HG02943 (cell line): ENCODE measurements at regions not wholly inside any gene's neighbourhood (a gene's known extent, or its start where the extent isn't known, plus 50 kb on each side); places are given as distances from the start of the nearest gene placed in this dataset.
"Not testable (repeated sequence)": the region's sequence is repeated elsewhere in the genome, so short reads cannot be mapped to it uniquely, and the experiment has no call there.

Source experiments
- ATAC-seq: cut with Tn5 transposase; IDR thresholded peaks from one replicate; pipeline ENCODE4 v1.9.1; 2021; ENCODE audit warnings: mild to moderate bottlenecking, low read depth, moderate library complexity; ENCODE audit not compliant: unreplicated experiment

GRCh38 chr17:77288115-77288619 lies 147.4 kb downstream of the SEC14L1 start:
- ATAC-seq = no peak

GRCh38 chr17:77290759-77291558 lies 150.2 kb downstream of the SEC14L1 start:
- not testable (repeated sequence) for ATAC-seq

- ATAC-seq = no peak
Measured at GRCh38 chr17:77291591-77292386, 151.0 kb downstream of the SEC14L1 start.

GRCh38 chr17:77294761-77295160 lies 154.0 kb downstream of the SEC14L1 start:
- ATAC-seq = no peak

- ATAC-seq = no peak
Measured at GRCh38 chr17:77295241-77295853, 154.6 kb downstream of the SEC14L1 start.

GRCh38 chr17:77296769-77297409 lies 156.1 kb downstream of the SEC14L1 start:
- no peak for ATAC-seq

- no peak for ATAC-seq
Measured at GRCh38 chr17:77297693-77298666, 157.2 kb downstream of the SEC14L1 start.

- no peak for ATAC-seq
Measured at GRCh38 chr17:77298811-77299210, 158.0 kb downstream of the SEC14L1 start.

- ATAC-seq = no peak
Measured at GRCh38 chr17:77299256-77300015, 158.7 kb downstream of the SEC14L1 start.

- ATAC-seq = no peak
Measured at GRCh38 chr17:77300016-77300686, 159.4 kb downstream of the SEC14L1 start.

- no peak for ATAC-seq
Measured at GRCh38 chr17:77301694-77302266, 161.0 kb downstream of the SEC14L1 start.

GRCh38 chr17:77302682-77303081 lies 161.9 kb downstream of the SEC14L1 start:
- no peak for ATAC-seq

- ATAC-seq = no peak
Measured at GRCh38 chr17:77303620-77304019, 162.9 kb downstream of the SEC14L1 start.

- no peak for ATAC-seq
Measured at GRCh38 chr17:77304051-77304745, 163.4 kb downstream of the SEC14L1 start.

GRCh38 chr17:77304746-77305473 lies 164.1 kb downstream of the SEC14L1 start:
- ATAC-seq = no peak

GRCh38 chr17:77306048-77306789 lies 165.4 kb downstream of the SEC14L1 start:
- ATAC-seq = no peak
